ENCODE measurements at regions not wholly inside any gene's neighbourhood (a gene's known extent, or its start where the extent isn't known, plus 50 kb on each side); places are given as distances from the start of the nearest gene placed in this dataset.
"Not testable (repeated sequence)": the region's sequence is repeated elsewhere in the genome, so short reads cannot be mapped to it uniquely, and the experiment has no call there.

DNA sequence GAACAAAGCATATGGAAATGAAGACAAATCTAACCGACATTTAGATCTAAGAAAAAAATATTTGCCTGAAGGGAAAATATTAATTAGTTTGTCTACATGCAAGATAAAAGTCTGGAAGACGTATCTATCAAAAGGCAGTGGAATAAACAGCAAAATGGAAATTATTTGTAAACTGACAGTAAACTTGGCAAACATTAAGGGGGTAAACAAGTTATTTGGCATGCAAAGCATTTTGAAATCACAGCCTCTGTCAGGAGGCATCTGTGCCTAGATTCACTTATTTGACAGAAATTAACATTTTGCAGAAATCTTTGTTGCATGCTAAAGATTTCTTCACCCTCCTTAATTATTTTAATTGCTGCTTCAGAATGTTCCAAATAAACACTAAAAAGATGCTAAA lies 1065.8 kb upstream of the POU3F4 start:
- Histone ChIP-seq H3K4me1 (no peaks in the 10 kb centered on the region), H3K27me3 (no peaks in the 10 kb centered on the region), H3K9ac (no peak overlapping the region), H4K20me1 (ENCODE audit: low read depth) (no peaks in the 10 kb centered on the region), H3K36me3 (no peaks in the 10 kb centered on the region), H3F3A (ENCODE audit: low read depth) (no peaks in the 10 kb centered on the region), H3K27ac (no peak overlapping the region), H2AFZ (replicated peaks) (no peak overlapping the region), H3K9me3 (ENCODE audit: low read depth) (no peaks in the 10 kb centered on the region), H3K4me2 (no peak overlapping the region), H3K4me3 (no peak overlapping the region), H3K79me2 (ENCODE audit: low read depth) (no peaks in the 10 kb centered on the region)
- no peak overlapping the region for H3K4me3 Mint-ChIP-seq
- H3K9me3 Mint-ChIP-seq: peaks cover 2% of the 10 kb centered on the region
- H3K27me3 Mint-ChIP-seq (ENCODE audit: insufficient read depth, low read depth): no peaks in the 10 kb centered on the region
- no peaks in the 10 kb centered on the region for H3K36me3 Mint-ChIP-seq
- no peak for DNase-seq (ENCODE audit: low spot score)
- H3K27ac Mint-ChIP-seq: no peak overlapping the region
- no peak for TF ChIP-seq EZH2 (IDR thresholded peaks at IDR 0.05)
- no peaks in the 10 kb centered on the region for H3K4me1 Mint-ChIP-seq

DNA sequence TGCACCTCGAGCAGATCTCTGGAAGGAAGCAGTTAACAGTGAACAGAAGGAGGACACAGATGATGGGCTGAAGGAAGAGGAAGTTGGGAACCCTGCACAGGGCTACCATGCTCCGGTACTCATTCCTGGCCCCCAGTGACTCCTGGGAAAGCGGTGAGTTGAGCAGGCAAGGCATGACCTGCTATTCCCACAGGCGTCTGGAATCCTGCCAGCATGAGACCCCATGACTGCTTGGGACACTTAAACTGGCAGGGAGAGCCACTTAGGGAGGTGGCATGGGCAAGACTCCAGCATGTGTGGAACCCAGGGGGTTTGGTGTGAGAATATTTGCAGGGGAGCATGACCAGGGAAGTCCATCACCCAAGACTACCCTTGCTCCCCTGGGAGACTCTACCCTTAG lies 1056.4 kb upstream of the POU3F4 start:
- Histone ChIP-seq H4K20me1 (ENCODE audit: low read depth) (no peaks in the 10 kb centered on the region), H3K36me3 (no peaks in the 10 kb centered on the region), H2AFZ (replicated peaks) (no peak overlapping the region), H3K9me3 (ENCODE audit: low read depth) (no peaks in the 10 kb centered on the region), H3K9ac (no peak overlapping the region), H3K27me3 (no peaks in the 10 kb centered on the region), H3K4me2 (no peak overlapping the region), H3K4me3 (no peak overlapping the region), H3K27ac (no peak overlapping the region), H3K4me1 (no peaks in the 10 kb centered on the region), H3K79me2 (ENCODE audit: low read depth) (no peaks in the 10 kb centered on the region), H3F3A (ENCODE audit: low read depth) (no peaks in the 10 kb centered on the region)
- no peaks in the 10 kb centered on the region for H3K27me3 Mint-ChIP-seq (ENCODE audit: insufficient read depth, low read depth)
- no peaks in the 10 kb centered on the region for H3K36me3 Mint-ChIP-seq
- H3K4me3 Mint-ChIP-seq: no peak overlapping the region
- TF ChIP-seq EZH2phosphoT487 (IDR thresholded peaks at IDR 0.05) (no peak), EZH2 (IDR thresholded peaks at IDR 0.05) (no peak)
- TF ChIP-seq, protein P1, sequence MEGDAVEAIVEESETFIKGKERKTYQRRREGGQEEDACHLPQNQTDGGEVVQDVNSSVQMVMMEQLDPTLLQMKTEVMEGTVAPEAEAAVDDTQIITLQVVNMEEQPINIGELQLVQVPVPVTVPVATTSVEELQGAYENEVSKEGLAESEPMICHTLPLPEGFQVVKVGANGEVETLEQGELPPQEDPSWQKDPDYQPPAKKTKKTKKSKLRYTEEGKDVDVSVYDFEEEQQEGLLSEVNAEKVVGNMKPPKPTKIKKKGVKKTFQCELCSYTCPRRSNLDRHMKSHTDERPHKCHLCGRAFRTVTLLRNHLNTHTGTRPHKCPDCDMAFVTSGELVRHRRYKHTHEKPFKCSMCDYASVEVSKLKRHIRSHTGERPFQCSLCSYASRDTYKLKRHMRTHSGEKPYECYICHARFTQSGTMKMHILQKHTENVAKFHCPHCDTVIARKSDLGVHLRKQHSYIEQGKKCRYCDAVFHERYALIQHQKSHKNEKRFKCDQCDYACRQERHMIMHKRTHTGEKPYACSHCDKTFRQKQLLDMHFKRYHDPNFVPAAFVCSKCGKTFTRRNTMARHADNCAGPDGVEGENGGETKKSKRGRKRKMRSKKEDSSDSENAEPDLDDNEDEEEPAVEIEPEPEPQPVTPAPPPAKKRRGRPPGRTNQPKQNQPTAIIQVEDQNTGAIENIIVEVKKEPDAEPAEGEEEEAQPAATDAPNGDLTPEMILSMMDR (IDR thresholded peaks at IDR 0.05): no peak
- H3K27ac Mint-ChIP-seq: no peak overlapping the region
- DNase-seq (ENCODE audit: low spot score): no peak
- H3K9me3 Mint-ChIP-seq: peaks cover 14% of the 10 kb centered on the region
- H3K4me1 Mint-ChIP-seq: no peaks in the 10 kb centered on the region

DNA sequence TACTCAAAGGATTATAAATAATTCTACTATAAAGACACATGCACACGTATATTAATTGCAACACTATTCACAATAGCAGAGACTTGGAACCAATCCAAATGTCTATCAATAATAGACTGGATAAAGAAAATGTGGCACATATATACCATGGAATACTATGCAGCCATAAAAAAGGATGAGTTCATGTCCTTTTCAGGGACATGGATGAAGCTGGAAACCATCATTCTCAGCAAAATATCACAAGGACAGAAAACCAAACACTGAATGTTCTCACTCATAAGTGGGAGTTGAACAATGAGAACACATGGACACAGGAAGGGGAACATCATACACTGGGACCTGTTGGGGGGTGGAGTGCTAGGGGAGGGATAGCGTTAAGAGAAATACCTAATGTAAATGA lies 1052.2 kb upstream of the POU3F4 start:
- not testable (repeated sequence) for H3K79me2 ChIP-seq (ENCODE audit: low read depth); H3F3A ChIP-seq (ENCODE audit: low read depth); H3K9me3 ChIP-seq (ENCODE audit: low read depth); H3K36me3 ChIP-seq; H3K4me1 ChIP-seq; H3K27ac ChIP-seq; H3K9ac ChIP-seq; H3K36me3 Mint-ChIP-seq; H3K27me3 ChIP-seq; H3K27me3 Mint-ChIP-seq (ENCODE audit: insufficient read depth, low read depth); H3K4me3 Mint-ChIP-seq; DNase-seq (ENCODE audit: low spot score); H4K20me1 ChIP-seq (ENCODE audit: low read depth); H3K4me2 ChIP-seq; H3K27ac Mint-ChIP-seq; H3K4me3 ChIP-seq; H2AFZ ChIP-seq (replicated peaks); H3K4me1 Mint-ChIP-seq
- H3K9me3 Mint-ChIP-seq: peaks cover 12% of the 10 kb centered on the region

DNA sequence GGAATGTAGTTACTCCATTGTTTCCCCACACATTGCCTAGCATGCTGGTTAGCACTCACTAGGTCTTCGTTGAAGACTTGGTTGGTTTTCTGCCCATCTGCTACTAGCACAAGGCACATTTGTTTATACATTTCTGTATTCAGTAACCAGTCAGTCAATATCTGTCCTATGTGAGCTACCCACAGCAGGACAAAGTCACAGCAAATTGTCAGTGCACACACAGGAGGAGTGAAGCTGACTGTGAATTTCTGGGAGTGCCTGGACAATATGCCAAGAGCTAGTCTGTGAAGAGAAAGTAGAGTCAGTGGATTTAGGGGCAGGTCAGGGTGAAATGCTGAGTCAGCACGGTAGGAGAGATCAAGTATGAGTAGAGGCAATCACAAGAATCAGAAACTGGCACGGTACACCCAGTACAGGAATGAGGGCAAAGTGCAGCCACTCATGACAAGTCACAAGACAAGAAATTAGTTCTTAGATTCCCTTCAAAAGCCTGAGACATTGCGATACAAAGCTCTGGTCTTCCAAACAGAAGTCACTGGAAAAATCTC lies 1049.8 kb upstream of the POU3F4 start:
- H3K9me3 ChIP-seq (ENCODE audit: low read depth): no peaks in the 10 kb centered on the region
- H3K4me2 ChIP-seq: no peak overlapping the region
- no peak overlapping the region for H3K4me3 Mint-ChIP-seq
- DNase-seq (ENCODE audit: low spot score): no peak
- H3K36me3 ChIP-seq: no peaks in the 10 kb centered on the region
- H3K4me1 ChIP-seq: no peaks in the 10 kb centered on the region
- no peak overlapping the region for H3K9ac ChIP-seq
- H3K4me3 ChIP-seq: no peak overlapping the region
- H3K36me3 Mint-ChIP-seq: no peaks in the 10 kb centered on the region
- H4K20me1 ChIP-seq (ENCODE audit: low read depth): no peaks in the 10 kb centered on the region
- H3K9me3 Mint-ChIP-seq: peaks cover 6% of the 10 kb centered on the region
- TF ChIP-seq, protein P1 (IDR thresholded peaks at IDR 0.05): no peak
- no peak for TF ChIP-seq EZH2phosphoT487 (IDR thresholded peaks at IDR 0.05)
- TF ChIP-seq EZH2 (IDR thresholded peaks at IDR 0.05): no peak
- H2AFZ ChIP-seq (replicated peaks): no peak overlapping the region
- H3K27me3 Mint-ChIP-seq (ENCODE audit: insufficient read depth, low read depth): no peaks in the 10 kb centered on the region
- H3K4me1 Mint-ChIP-seq: no peaks in the 10 kb centered on the region
- no peaks in the 10 kb centered on the region for H3K27me3 ChIP-seq
- H3F3A ChIP-seq (ENCODE audit: low read depth): no peaks in the 10 kb centered on the region
- H3K27ac ChIP-seq: no peak overlapping the region
- H3K27ac Mint-ChIP-seq: no peak overlapping the region
- H3K79me2 ChIP-seq (ENCODE audit: low read depth): no peaks in the 10 kb centered on the region

Data from neural progenitor cell (in vitro differentiated cells).